Transverse colon (tissue), 4 donors: ENCODE measurements at regions not wholly inside any gene's neighbourhood (a gene's known extent, or its start where the extent isn't known, plus 50 kb on each side); places are given as distances from the start of the nearest gene placed in this dataset.

ENCODE experiments used
- CTCF ChIP-seq, 5 experiments: fragments of 200-600 bp in 3 of 5; fragments of 450-650 bp in 2 of 5; sonication (generic) in 3 of 5; IDR thresholded peaks; 1 replicate in 2 of 5; 2 replicates in 3 of 5; pipeline ENCODE4 v1.5.1; 2016 to 2017; ENCODE audit warnings: antibody characterized with exemption in 5 of 5, inconsistent platforms in 3 of 5, mild to moderate bottlenecking in 2 of 5, moderate library complexity in 1 of 5
- EP300 ChIP-seq: sonication (generic); formaldehyde crosslinking; IDR thresholded peaks from one replicate; pipeline ENCODE4 v1.6.1; 2017; ENCODE audit warnings: antibody characterized with exemption, low read depth
- POLR2A ChIP-seq: fragments of 450-650 bp; IDR thresholded peaks from one replicate; pipeline ENCODE4 v1.6.1; 2016; ENCODE audit warnings: antibody characterized with exemption, mild to moderate bottlenecking, moderate library complexity
- POLR2AphosphoS5 ChIP-seq, 3 donors: sonication (generic); formaldehyde crosslinking; IDR thresholded peaks; one replicate each; pipeline ENCODE4 v1.6.1; 2016; ENCODE audit warnings: antibody characterized with exemption in 3 of 3

GRCh38 chr22:49128874-49129273 lies 698.8 kb downstream of the BRD1 start:
- TF ChIP-seq CTCF (IDR thresholded peaks at IDR 0.05) (no peak), POLR2AphosphoS5 (IDR thresholded peaks at IDR 0.05) (no peak), POLR2A (no peak), EP300 (no peak)
